Neural progenitor cell (in vitro differentiated cells): ENCODE measurements at regions not wholly inside any gene's neighbourhood (a gene's known extent, or its start where the extent isn't known, plus 50 kb on each side); places are given as distances from the start of the nearest gene placed in this dataset.

Source experiments
- DNase-seq: peaks from one replicate; pipeline ENCODE4 v3.0.0-alpha.2; 2016; ENCODE audit warnings: low spot score
- H2AFZ ChIP-seq: fragments of 200-600 bp; sonication (generic); replicated peaks from 2 replicates; pipeline ENCODE4 v1.6.1; 2016; ENCODE audit warnings: antibody characterized with exemption
- H3F3A ChIP-seq: fragments of 200-600 bp; sonication (generic); 2 replicates; pipeline ENCODE4 v1.6.1; 2016; ENCODE audit warnings: antibody characterized with exemption, low read depth
- H3K27ac ChIP-seq: fragments of 200-600 bp; sonication (generic); 2 replicates; pipeline ENCODE4 v1.5.1; 2016; ENCODE audit warnings: mild to moderate bottlenecking
- H3K27me3 ChIP-seq: fragments of 200-600 bp; sonication (generic); 2 replicates; pipeline ENCODE4 v1.6.1; 2016; ENCODE audit warnings: mild to moderate bottlenecking, moderate library complexity
- H3K36me3 ChIP-seq: fragments of 200-600 bp; sonication (generic); 2 replicates; pipeline ENCODE4 v1.5.1; 2016
- H3K4me1 ChIP-seq: fragments of 200-600 bp; sonication (generic); 2 replicates; pipeline ENCODE4 v1.6.1; 2016; ENCODE audit warnings: mixed run types
- H3K4me2 ChIP-seq: fragments of 200-600 bp; sonication (generic); 2 replicates; pipeline ENCODE4 v1.6.1; 2016
- H3K4me3 ChIP-seq: fragments of 200-600 bp; sonication (generic); 2 replicates; pipeline ENCODE4 v1.5.1; 2016
- H3K79me2 ChIP-seq: fragments of 200-600 bp; sonication (generic); 2 replicates; pipeline ENCODE4 v1.6.1; 2016; ENCODE audit warnings: low read depth
- H3K9ac ChIP-seq: fragments of 200-600 bp; sonication (generic); 2 replicates; pipeline ENCODE4 v1.6.1; 2016
- H3K9me3 ChIP-seq: fragments of 200-600 bp; sonication (generic); 2 replicates; pipeline ENCODE4 v1.5.1; 2016; ENCODE audit warnings: low read depth
- H4K20me1 ChIP-seq: fragments of 200-600 bp; sonication (generic); 2 replicates; pipeline ENCODE4 v1.6.1; 2016; ENCODE audit warnings: low read depth
- H3K27ac Mint-ChIP-seq: 3 replicates; pipeline ENCODE4 v1.8.0; 2021; ENCODE audit warnings: mixed read lengths
- H3K27me3 Mint-ChIP-seq: 2 replicates; pipeline ENCODE4 v1.8.0; 2022; ENCODE audit warnings: low read depth, mild to moderate bottlenecking, inconsistent platforms, moderate library complexity, mixed read lengths; ENCODE audit not compliant: insufficient read depth
- H3K36me3 Mint-ChIP-seq: 3 replicates; pipeline ENCODE4 v1.8.0; 2021; ENCODE audit warnings: mixed read lengths
- H3K4me1 Mint-ChIP-seq: 3 replicates; pipeline ENCODE4 v1.8.0; 2021; ENCODE audit warnings: mixed read lengths
- H3K4me3 Mint-ChIP-seq: 3 replicates; pipeline ENCODE4 v1.8.0; 2021; ENCODE audit warnings: mild to moderate bottlenecking, moderate library complexity, mixed read lengths
- H3K9me3 Mint-ChIP-seq: 3 replicates; pipeline ENCODE4 v1.8.0; 2020; ENCODE audit warnings: mixed read lengths
- CTCF ChIP-seq: fragments of 200-600 bp; sonication (generic); IDR thresholded peaks from 2 replicates; pipeline ENCODE4 v1.5.1; 2017; ENCODE audit warnings: antibody characterized with exemption, mild to moderate bottlenecking
- EZH2 ChIP-seq: fragments of 200-600 bp; sonication (generic); IDR thresholded peaks from 2 replicates; pipeline ENCODE4 v1.6.1; 2017; ENCODE audit warnings: antibody characterized with exemption, mild to moderate bottlenecking, moderate library complexity
- EZH2phosphoT487 ChIP-seq: fragments of 200-600 bp; sonication (generic); IDR thresholded peaks from 2 replicates; pipeline ENCODE4 v1.6.1; 2017; ENCODE audit warnings: antibody characterized with exemption

GRCh38 chr2:144669196-144669987 is 149.5 kb upstream of the ZEB2 start:
- H3K4me3 ChIP-seq: no peak overlapping the region
- no peak for DNase-seq
- no peaks in the 10 kb centered on the region for H3K4me1 ChIP-seq
- Mint-ChIP-seq H3K4me3 (no peak overlapping the region), H3K27me3 (peaks cover 2% of the 10 kb centered on the region), H3K9me3 (no peaks in the 10 kb centered on the region), H3K27ac (peak overlapping the region; percentile 15), H3K36me3 (no peaks in the 10 kb centered on the region), H3K4me1 (peaks cover 13% of the 10 kb centered on the region)
- no peaks in the 10 kb centered on the region for H4K20me1 ChIP-seq
- H3K9ac ChIP-seq: no peak overlapping the region
- H3K79me2 ChIP-seq: no peaks in the 10 kb centered on the region
- H3K4me2 ChIP-seq: no peak overlapping the region
- no peak overlapping the region for H3K27ac ChIP-seq
- TF ChIP-seq EZH2phosphoT487: no peak
- no peak for TF ChIP-seq EZH2
- no peak for TF ChIP-seq CTCF
- H3K27me3 ChIP-seq: no peaks in the 10 kb centered on the region
- H3K36me3 ChIP-seq: no peaks in the 10 kb centered on the region
- no peak overlapping the region for H2AFZ ChIP-seq
- H3K9me3 ChIP-seq: no peaks in the 10 kb centered on the region
- H3F3A ChIP-seq: no peaks in the 10 kb centered on the region

GRCh38 chr2:144668493-144669110 is 148.7 kb upstream of the ZEB2 start:
- H3K27ac ChIP-seq: no peak overlapping the region
- Mint-ChIP-seq H3K27me3 (peaks cover 2% of the 10 kb centered on the region), H3K4me3 (no peak overlapping the region), H3K4me1 (peaks cover 13% of the 10 kb centered on the region), H3K27ac (no peak overlapping the region), H3K36me3 (no peaks in the 10 kb centered on the region), H3K9me3 (no peaks in the 10 kb centered on the region)
- no peaks in the 10 kb centered on the region for H3K79me2 ChIP-seq
- no peaks in the 10 kb centered on the region for H3K4me1 ChIP-seq
- DNase-seq: no peak
- H3F3A ChIP-seq: no peaks in the 10 kb centered on the region
- no peak overlapping the region for H3K4me2 ChIP-seq
- no peak overlapping the region for H2AFZ ChIP-seq
- no peak overlapping the region for H3K9ac ChIP-seq
- no peaks in the 10 kb centered on the region for H3K9me3 ChIP-seq
- TF ChIP-seq EZH2phosphoT487 (no peak), EZH2 (no peak), CTCF (no peak)
- H3K36me3 ChIP-seq: no peaks in the 10 kb centered on the region
- no peak overlapping the region for H3K4me3 ChIP-seq
- no peaks in the 10 kb centered on the region for H3K27me3 ChIP-seq
- H4K20me1 ChIP-seq: no peaks in the 10 kb centered on the region

GRCh38 chr2:144666032-144666431 is 146.1 kb upstream of the ZEB2 start:
- no peak overlapping the region for H2AFZ ChIP-seq

More at GRCh38 chr2:144666032-144666431, 146.1 kb upstream of the ZEB2 start:
- Histone ChIP-seq H3K4me1 (peaks cover 3% of the 10 kb centered on the region), H3K36me3 (no peaks in the 10 kb centered on the region), H3K9me3 (no peaks in the 10 kb centered on the region), H4K20me1 (no peaks in the 10 kb centered on the region), H3K4me3 (no peak overlapping the region), H3K4me2 (no peak overlapping the region), H3K79me2 (no peaks in the 10 kb centered on the region), H3K27ac (no peak overlapping the region), H3F3A (no peaks in the 10 kb centered on the region), H3K27me3 (no peaks in the 10 kb centered on the region), H3K9ac (no peak overlapping the region)
- Mint-ChIP-seq H3K27ac (no peak overlapping the region), H3K4me1 (peaks cover 15% of the 10 kb centered on the region), H3K4me3 (no peak overlapping the region), H3K36me3 (no peaks in the 10 kb centered on the region), H3K9me3 (no peaks in the 10 kb centered on the region), H3K27me3 (no peaks in the 10 kb centered on the region)
- TF ChIP-seq CTCF (no peak), EZH2 (no peak), EZH2phosphoT487 (no peak)
- no peak for DNase-seq
